Liver (tissue), 8 donors: ENCODE measurements at regions not wholly inside any gene's neighbourhood (a gene's known extent, or its start where the extent isn't known, plus 50 kb on each side); places are given as distances from the start of the nearest gene placed in this dataset.

Experiments used
- DNase-seq: peaks from one replicate; pipeline ENCODE4 v3.0.0-alpha.2; 2017; ENCODE audit warnings: low spot score
- H3K27ac ChIP-seq, 2 donors: one replicate each; pipeline ENCODE4 v1.7.0; 2013; ENCODE audit warnings: inconsistent platforms in 2 of 2, low read length in 2 of 2, control low read depth in 1 of 2, low read depth in 1 of 2, mild to moderate bottlenecking in 1 of 2
- H3K27me3 ChIP-seq, 4 donors: one replicate each; pipeline versions ENCODE4 v1.6.1 to v1.7.0; 2013; ENCODE audit warnings: low read length in 3 of 4, inconsistent platforms in 1 of 4, mild to moderate bottlenecking in 1 of 4, moderate library complexity in 1 of 4; ENCODE audit not compliant: control insufficient read depth in 4 of 4, insufficient read depth in 4 of 4
- H3K36me3 ChIP-seq, 4 donors: one replicate each; pipeline versions ENCODE4 v1.6.1 to v1.7.0; 2013; ENCODE audit warnings: low read length in 3 of 4, mild to moderate bottlenecking in 3 of 4, low read depth in 1 of 4, moderate library complexity in 1 of 4; ENCODE audit not compliant: control insufficient read depth in 4 of 4, insufficient read depth in 3 of 4
- H3K4me1 ChIP-seq, 4 donors: one replicate each; pipeline versions ENCODE4 v1.6.1 to v1.7.0; 2013; ENCODE audit warnings: low read length in 3 of 4, mild to moderate bottlenecking in 3 of 4, moderate library complexity in 1 of 4; ENCODE audit not compliant: control insufficient read depth in 4 of 4, insufficient read depth in 4 of 4
- H3K4me3 ChIP-seq, 3 donors: one replicate each; pipeline versions ENCODE4 v1.6.1 to v1.7.0; 2013; ENCODE audit warnings: low read length in 3 of 3, control low read depth in 1 of 3, low read depth in 1 of 3, mild to moderate bottlenecking in 1 of 3
- H3K9ac ChIP-seq, 2 donors: one replicate each; pipeline ENCODE4 v1.7.0; 2013; ENCODE audit warnings: low read length in 2 of 2, mild to moderate bottlenecking in 2 of 2, moderate library complexity in 2 of 2, control low read depth in 1 of 2, low read depth in 1 of 2
- H3K9me3 ChIP-seq, 4 donors: one replicate each; pipeline versions ENCODE4 v1.6.1 to v1.7.0; 2013; ENCODE audit warnings: low read length in 3 of 4; ENCODE audit not compliant: control insufficient read depth in 4 of 4
- EGR1 ChIP-seq, 2 donors: IDR thresholded peaks; 2 replicates each; pipeline ENCODE4 v1.6.1; 2016 to 2018; ENCODE audit warnings: antibody characterized with exemption in 2 of 2, low read depth in 2 of 2
- FOXA1 ChIP-seq: IDR thresholded peaks from 2 replicates; pipeline ENCODE4 v1.6.1; 2016; ENCODE audit warnings: antibody characterized with exemption
- FOXA2 ChIP-seq: IDR thresholded peaks from 2 replicates; pipeline ENCODE4 v1.6.1; 2016; ENCODE audit warnings: antibody characterized with exemption
- GABPA ChIP-seq, 2 donors: IDR thresholded peaks in 1 of 2; conservative IDR thresholded peaks in 1 of 2; 2 replicates each; pipeline ENCODE4 v1.6.1; 2016; ENCODE audit warnings: antibody characterized with exemption in 2 of 2, mild to moderate bottlenecking in 1 of 2, moderate library complexity in 1 of 2
- HNF4A ChIP-seq, 2 donors: conservative IDR thresholded peaks; 2 replicates each; pipeline ENCODE4 v1.6.1; 2016; ENCODE audit warnings: antibody characterized with exemption in 2 of 2, mild to moderate bottlenecking in 2 of 2
- HNF4G ChIP-seq: IDR thresholded peaks from 2 replicates; pipeline ENCODE4 v1.6.1; 2016; ENCODE audit warnings: antibody characterized with exemption
- JUND ChIP-seq, 2 donors: IDR thresholded peaks; 2 replicates each; pipeline ENCODE4 v1.6.1; 2016; ENCODE audit warnings: antibody characterized with exemption in 2 of 2
- MAX ChIP-seq: IDR thresholded peaks from 2 replicates; pipeline ENCODE4 v1.6.1; 2016; ENCODE audit warnings: antibody characterized with exemption
- NR2F2 ChIP-seq: IDR thresholded peaks from 2 replicates; pipeline ENCODE4 v1.6.1; 2016; ENCODE audit warnings: antibody characterized with exemption
- REST ChIP-seq: IDR thresholded peaks from 2 replicates; pipeline ENCODE4 v1.6.1; 2016; ENCODE audit warnings: antibody characterized with exemption, mild to moderate bottlenecking
- RXRA ChIP-seq, 2 donors: IDR thresholded peaks; 2 replicates each; pipeline ENCODE4 v1.6.1; 2017 to 2018; ENCODE audit warnings: antibody characterized with exemption in 2 of 2, mild to moderate bottlenecking in 1 of 2
- SP1 ChIP-seq: IDR thresholded peaks from 2 replicates; pipeline ENCODE4 v1.6.1; 2018; ENCODE audit warnings: antibody characterized with exemption, mild to moderate bottlenecking
- TAF1 ChIP-seq: conservative IDR thresholded peaks from 2 replicates; pipeline ENCODE4 v1.6.1; 2016; ENCODE audit warnings: antibody characterized with exemption, mild to moderate bottlenecking
- YY1 ChIP-seq: IDR thresholded peaks from 2 replicates; pipeline ENCODE4 v1.6.1; 2016; ENCODE audit warnings: antibody characterized with exemption, mild to moderate bottlenecking
- ZBTB33 ChIP-seq: IDR thresholded peaks from 2 replicates; pipeline ENCODE4 v1.6.1; 2016; ENCODE audit warnings: antibody characterized with exemption
- WGBS: extraction: QIAGEN DNeasy Blood & Tissue Kit; methylation state at CpG from one replicate; pipeline ENCODE4 v1.1.7; 2013; 5-methylcytosine and 5-hydroxymethylcytosine counted together
- TF ChIP-seq, protein P1 (sequence below): fragments of 150-350 bp; IDR thresholded peaks from 2 replicates; pipeline ENCODE4 v1.5.1; 2017; ENCODE audit warnings: improper control_type of control experiment, low read depth, low read length; ENCODE audit not compliant: missing input control
- TF ChIP-seq, protein P2 (sequence below): IDR thresholded peaks from 2 replicates; pipeline ENCODE4 v1.6.1; 2016; ENCODE audit warnings: antibody characterized with exemption
- donor health status: healthy.
- donor health status: healthy.
- donor health status: healthy.
- donor health status: healthy.
- donor health status: healthy.

DNA sequence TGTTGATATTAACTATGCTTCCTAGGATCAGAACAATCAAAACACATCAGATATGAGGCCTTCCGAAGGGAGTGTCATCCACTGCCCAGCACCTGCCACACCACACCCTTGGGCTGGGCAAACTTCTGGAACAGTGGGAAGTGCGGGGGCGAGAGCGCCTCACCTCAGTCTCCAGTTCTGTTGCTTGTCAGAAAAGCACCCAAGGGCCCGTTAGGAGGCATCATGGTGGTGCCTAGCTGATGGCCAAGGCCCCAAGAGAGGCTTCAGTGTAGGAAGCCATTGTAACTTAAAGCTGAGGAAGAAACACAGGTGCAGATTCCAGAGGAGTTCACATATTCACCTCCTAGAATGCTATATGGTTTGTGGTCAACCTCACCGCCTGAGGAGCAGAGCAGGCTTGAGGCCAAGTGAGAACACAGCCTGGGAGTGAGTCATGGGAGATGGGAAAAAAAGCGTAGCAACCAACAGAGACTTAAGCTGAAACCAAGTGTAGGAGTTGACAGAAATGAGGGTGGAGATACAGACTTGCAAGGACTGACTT lies 85.1 kb upstream of the ATL2 start (continued):
- TF ChIP-seq JUND (IDR thresholded peaks at IDR 0.05) (no peak), GABPA (IDR thresholded peaks at IDR 0.05 in 1 of 2, conservative IDR thresholded peaks at IDR 0.05 in 1 of 2) (no peak), NR2F2 (no peak)

- Histone ChIP-seq H3K27me3 (no peaks in the 10 kb centered on the region), H3K27ac (no peak overlapping the region), H3K9ac (no peak overlapping the region), H3K4me3 (no peak overlapping the region), H3K4me1 (no peaks in the 10 kb centered on the region), H3K36me3 (no peaks in the 10 kb centered on the region), H3K9me3 (no peaks in the 10 kb centered on the region)
- WGBS: 92% methylated on average over 1 of the region's 1 CpG
- no peak for DNase-seq
- TF ChIP-seq, protein P1, sequence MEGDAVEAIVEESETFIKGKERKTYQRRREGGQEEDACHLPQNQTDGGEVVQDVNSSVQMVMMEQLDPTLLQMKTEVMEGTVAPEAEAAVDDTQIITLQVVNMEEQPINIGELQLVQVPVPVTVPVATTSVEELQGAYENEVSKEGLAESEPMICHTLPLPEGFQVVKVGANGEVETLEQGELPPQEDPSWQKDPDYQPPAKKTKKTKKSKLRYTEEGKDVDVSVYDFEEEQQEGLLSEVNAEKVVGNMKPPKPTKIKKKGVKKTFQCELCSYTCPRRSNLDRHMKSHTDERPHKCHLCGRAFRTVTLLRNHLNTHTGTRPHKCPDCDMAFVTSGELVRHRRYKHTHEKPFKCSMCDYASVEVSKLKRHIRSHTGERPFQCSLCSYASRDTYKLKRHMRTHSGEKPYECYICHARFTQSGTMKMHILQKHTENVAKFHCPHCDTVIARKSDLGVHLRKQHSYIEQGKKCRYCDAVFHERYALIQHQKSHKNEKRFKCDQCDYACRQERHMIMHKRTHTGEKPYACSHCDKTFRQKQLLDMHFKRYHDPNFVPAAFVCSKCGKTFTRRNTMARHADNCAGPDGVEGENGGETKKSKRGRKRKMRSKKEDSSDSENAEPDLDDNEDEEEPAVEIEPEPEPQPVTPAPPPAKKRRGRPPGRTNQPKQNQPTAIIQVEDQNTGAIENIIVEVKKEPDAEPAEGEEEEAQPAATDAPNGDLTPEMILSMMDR: no peak
- no peak for TF ChIP-seq ZBTB33
- no peak for TF ChIP-seq YY1
- no peak for TF ChIP-seq GABPA (IDR thresholded peaks at IDR 0.05 in 1 of 2, conservative IDR thresholded peaks at IDR 0.05 in 1 of 2)
- TF ChIP-seq FOXA1: no peak
- TF ChIP-seq HNF4A (conservative IDR thresholded peaks at IDR 0.05): no peak
- TF ChIP-seq HNF4G: no peak
- TF ChIP-seq RXRA (IDR thresholded peaks at IDR 0.05): no peak
- TF ChIP-seq, protein P2, sequence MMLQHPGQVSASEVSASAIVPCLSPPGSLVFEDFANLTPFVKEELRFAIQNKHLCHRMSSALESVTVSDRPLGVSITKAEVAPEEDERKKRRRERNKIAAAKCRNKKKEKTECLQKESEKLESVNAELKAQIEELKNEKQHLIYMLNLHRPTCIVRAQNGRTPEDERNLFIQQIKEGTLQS: no peak
- TF ChIP-seq SP1: no peak
- TF ChIP-seq EGR1 (IDR thresholded peaks at IDR 0.05; ENCODE audit: low read depth in 2 of 2): no peak
- no peak for TF ChIP-seq TAF1
- TF ChIP-seq REST: no peak
- TF ChIP-seq MAX: no peak
- TF ChIP-seq JUND (IDR thresholded peaks at IDR 0.05): no peak
- no peak for TF ChIP-seq FOXA2
Measured at GRCh38 chr2:38461470-38461869, 84.4 kb upstream of the ATL2 start.
